ENCODE measurements at regions not wholly inside any gene's neighbourhood (a gene's known extent, or its start where the extent isn't known, plus 50 kb on each side); places are given as distances from the start of the nearest gene placed in this dataset.
"Not testable (repeated sequence)": the region's sequence is repeated elsewhere in the genome, so short reads cannot be mapped to it uniquely, and the experiment has no call there.

GRCh38 chr1:172717722-172718465 lies 59.0 kb downstream of the FASLG start:
- DNase-seq: peak; percentile 42

DNA sequence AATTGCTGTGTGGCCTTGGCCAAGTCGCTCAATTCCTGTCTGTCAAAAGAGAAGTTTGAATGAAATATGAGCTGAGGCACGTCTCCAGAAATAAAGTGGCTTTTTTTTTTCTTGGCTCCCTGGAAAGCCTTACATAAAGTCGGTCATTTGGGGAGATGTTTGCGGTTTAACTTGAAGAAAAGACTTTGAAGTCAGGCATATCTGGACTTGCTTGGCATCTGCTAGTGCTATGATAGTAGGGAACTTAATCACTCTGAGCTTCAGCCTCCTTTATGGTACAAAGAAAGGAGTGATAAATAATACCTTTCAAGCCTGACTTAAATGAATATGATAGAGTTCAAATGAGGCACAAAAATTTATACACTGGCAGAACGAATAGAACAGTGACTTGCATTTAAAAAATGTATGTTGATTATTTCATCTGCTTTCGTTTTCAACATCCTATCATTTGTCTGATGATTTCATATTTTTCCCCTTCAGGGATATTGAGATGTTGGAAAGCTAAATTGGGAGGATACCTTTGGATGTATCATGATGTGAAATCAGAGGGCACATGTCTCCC lies 60.2 kb downstream of the FASLG start:
- no peak for DNase-seq

- DNase-seq: no peak
These were observed 60.8 kb downstream of the FASLG start for GRCh38 chr1:172719694-172720138.

DNA sequence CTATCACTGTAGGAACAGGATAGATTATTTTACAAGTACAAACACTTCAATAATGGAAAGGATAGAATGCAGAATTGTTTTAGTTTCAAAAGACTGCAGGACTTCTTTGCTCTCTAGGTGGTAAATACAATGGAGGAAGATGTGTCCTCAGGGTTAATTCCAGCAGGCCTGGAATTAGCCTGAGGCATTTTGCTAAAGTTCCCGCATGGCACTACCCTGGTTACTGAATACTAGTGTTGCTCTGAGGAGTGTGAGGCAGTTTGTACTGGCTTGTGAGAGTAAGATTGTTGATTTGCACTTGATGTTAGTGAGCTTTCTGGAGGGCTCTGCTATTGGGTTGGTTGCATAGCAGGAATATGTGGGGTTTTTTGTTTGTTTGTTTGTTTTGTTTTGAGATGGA lies 61.4 kb downstream of the FASLG start:
- DNase-seq: no peak

- DNase-seq: no peak
These were observed 64.3 kb downstream of the FASLG start for GRCh38 chr1:172723251-172723650.

DNA sequence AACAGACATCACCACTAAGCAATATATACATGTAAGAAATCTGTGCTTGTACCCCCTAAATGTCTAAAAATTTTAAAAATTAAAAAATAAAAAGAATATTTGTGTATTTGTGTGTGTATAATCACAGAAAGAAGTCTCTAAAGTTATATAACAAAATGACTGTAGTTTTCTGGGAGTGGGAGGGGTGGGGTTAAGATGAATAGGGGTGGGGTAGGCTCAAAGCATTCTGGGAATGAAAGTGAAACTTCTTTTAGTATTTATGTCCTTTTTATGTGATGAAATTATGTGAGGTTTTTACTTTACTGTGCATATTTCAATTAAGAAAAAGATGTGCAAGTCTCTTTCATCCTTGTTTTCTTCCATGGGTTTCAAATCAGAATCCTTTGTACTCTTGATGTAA lies 65.3 kb downstream of the FASLG start:
- DNase-seq: no peak

GRCh38 chr1:172724765-172725613 lies 66.1 kb downstream of the FASLG start:
- DNase-seq: peak; percentile 43

DNA sequence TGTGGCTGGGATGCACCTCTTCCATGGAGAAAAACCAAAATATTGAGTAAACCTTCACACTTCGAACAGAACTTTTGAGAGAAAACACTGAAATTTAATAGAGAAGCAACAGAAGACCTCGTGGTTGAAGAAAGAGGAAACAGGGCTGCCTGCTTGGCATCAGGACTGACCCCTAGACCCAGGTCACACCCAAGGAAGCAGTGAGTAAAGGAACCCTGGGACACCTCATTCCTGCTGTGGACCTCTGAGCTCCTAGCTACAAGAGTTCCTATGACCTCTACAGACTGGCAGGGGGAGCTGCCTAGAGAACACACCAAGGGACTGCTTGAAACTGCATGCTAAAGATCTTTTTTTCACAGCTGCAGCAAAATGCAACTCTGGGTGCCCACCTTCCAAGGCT lies 67.8 kb downstream of the FASLG start:
- peak; percentile 73 for DNase-seq

- no peak for DNase-seq
These were observed 68.5 kb downstream of the FASLG start for GRCh38 chr1:172727275-172727857.

GRCh38 chr1:172727956-172728603 lies 69.2 kb downstream of the FASLG start:
- peak; percentile 69 for DNase-seq

DNA sequence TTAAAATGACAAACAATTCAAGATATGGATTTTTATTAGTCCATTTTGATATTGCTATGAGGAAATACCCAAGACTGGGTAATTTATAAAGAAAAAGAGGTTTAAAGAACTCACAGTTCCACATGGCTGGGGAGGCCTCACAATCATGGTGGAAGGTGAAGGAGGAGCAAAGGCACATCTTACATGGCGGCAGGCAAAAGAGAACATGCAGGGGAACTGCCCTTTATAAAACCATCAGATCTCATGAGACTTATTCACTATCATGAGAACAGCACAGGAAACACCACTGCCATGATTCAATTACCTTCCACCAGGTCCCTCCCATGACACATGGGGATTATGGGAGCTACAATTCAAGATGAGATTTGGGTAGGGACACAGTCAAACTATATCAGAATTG lies 69.8 kb downstream of the FASLG start:
- DNase-seq: not testable (repeated sequence)

- no peak for DNase-seq
These were observed 73.5 kb downstream of the FASLG start for GRCh38 chr1:172732427-172732826.

DNA sequence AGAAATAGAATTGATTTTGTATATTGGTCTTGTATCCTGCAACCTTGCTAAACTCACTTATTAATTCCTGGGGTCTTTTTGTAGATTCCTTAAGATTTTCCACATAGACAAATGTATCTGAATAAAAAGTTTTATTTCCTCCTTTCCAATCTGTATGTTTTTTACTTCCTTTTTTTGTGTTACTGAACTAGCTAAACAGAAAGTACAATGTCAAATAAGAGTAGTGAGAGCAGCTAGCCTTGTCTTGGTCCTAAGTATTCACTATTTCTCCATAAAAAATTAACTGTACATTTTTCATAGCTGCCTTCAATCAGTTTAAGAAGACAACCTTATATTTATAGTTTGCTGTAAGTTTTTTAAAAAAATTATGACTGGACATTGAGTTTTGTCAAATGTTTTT lies 74.9 kb downstream of the FASLG start:
- peak; percentile 79 for DNase-seq

GRCh38 chr1:172738389-172738788 lies 79.5 kb downstream of the FASLG start:
- no peak for DNase-seq

DNA sequence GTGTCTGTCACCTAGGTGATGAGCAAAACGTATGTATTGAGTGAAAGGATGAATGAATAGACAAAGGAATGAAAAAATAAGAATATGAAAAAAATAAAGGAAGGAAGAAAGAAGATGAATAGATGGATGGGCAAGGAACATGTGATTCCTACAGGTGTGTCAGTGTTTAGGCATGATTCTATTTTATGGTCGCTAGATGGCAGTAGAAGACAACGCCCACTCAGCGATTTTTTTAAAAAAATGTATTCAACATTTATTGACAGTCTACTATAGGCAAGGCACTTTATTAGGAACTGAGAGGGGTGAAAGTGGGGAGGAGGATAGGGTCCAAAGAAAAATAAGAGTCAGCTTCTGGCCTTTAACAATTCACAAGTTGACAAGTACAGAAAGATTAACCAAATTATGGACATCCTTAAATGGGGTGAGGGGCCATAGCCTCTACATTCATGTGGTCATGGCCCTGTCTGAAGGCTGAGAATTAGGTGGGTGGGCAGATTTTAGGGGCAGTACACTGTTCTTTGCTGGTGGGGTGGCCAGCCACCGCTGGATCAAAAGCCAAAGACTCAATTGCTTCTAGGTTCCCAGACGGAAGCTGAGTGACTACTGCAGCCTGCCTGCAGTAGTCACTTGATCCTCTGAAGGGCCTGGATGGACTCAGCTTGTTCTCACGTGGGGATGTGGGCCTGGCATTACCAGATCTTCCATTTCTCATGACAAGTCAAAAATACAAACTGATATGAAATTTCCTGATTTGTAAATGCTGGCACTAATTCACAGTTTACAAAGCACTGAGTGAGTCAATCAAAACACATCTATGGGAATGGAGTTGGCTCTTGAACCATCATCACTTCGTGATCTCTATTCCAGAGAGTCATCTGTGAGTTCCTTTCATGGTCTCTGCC lies 83.9 kb downstream of the FASLG start:
- DNase-seq: peak; percentile 24

DNA sequence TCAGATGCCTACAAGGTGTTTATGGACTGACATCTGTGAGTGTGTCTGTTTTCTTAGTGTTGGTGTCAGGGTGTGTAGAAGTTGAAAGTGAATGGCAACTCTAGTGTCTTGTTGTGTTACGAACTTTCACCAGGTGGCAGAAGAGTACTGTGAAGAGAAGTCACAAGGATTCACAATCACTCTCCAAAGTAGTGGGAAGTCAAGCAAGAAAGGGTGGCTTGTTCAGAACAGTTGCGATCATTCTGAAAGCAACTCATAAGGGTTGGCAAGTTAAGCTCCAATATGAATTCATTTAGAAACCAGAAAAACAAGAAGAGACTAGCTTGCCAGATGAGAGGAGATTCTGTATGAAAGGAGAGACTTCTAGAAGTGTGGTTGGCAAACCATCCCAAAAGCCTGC lies 86.1 kb downstream of the FASLG start:
- DNase-seq: peak; percentile 77

DNA sequence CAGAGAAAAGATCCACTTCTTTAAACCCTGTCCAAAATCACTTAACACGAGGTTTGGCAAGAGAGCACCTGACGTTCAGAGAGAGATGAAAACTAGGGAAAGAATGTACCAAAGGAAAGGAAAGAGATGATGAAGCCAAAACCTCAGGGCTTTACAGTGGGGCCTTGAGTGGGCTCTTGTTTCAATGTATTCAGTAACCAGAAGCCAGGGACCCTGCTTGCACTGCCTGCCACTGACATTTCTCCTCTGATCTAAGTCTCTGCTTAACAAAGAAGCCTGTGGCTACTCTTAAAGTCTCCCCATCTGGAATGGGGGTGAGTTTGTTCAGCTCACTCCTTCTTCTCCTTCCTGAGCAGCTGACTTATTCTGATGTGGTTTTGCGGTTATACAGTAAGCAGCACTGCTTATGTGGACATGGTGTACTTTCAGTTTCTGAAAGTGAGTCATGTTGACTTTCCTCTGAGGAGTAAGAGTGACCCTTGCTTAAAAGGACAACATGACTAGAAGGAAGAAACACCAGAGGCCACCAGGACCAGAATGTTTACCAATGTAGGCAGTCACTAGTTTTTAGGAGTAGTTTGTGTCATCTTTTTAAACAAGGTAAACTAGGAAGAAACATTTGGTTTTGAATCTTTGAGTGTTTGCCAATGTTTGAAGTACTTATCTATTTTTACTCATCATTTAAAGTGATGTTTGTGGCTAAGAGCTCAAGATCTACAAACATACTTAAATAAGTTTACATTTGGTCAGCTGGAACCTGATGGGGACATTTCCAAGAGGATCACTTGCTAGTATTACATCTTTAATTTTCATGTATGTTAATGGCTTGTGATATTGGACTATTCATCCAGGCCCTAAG lies 87.4 kb downstream of the FASLG start:
- DNase-seq: peak; percentile 98

DNA sequence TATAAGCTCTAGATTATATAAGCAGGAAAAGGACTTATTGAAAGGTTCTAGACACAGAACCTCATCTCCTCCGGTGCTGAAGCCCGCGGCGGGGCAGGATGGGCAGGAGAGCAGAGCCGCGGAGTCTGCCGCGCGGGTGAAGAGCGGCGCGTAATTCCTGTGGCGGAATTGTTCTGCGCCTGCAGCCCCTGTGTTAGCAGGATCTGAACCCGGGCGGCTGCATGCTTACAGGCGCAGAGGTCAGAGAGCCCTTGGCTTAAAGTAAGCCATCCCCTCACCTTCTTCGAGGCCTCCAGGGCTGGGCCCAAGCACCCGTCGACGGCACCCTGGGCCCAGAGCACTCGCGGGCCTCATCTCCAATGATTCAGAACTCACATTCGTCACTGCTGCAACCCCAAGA lies 89.3 kb downstream of the FASLG start:
- no peak for DNase-seq

- no peak for DNase-seq
These were observed 92.8 kb downstream of the FASLG start for GRCh38 chr1:172751683-172752082.

- DNase-seq: no peak
These were observed 95.1 kb downstream of the FASLG start for GRCh38 chr1:172753964-172754363.

- peak; percentile 7 for DNase-seq
These were observed 95.7 kb downstream of the FASLG start for GRCh38 chr1:172754609-172755008.

Data from MV-4-11 (cell line).